DOHH2 (cell line): ENCODE measurements at regions not wholly inside any gene's neighbourhood (a gene's known extent, or its start where the extent isn't known, plus 50 kb on each side); places are given as distances from the start of the nearest gene placed in this dataset.

Experiments
- H3F3A ChIP-seq: fragments of 200-600 bp; sonication (generic), shearing (Covaris generic); 2 replicates; pipeline ENCODE4 v1.6.0; 2016; ENCODE audit warnings: antibody characterized with exemption, mild to moderate bottlenecking; ENCODE audit not compliant: control insufficient read depth, insufficient read depth
- H3K27ac ChIP-seq: fragments of 200-600 bp; sonication (generic); 2 replicates; pipeline ENCODE4 v1.5.1; 2014; ENCODE audit warnings: low read depth, mild to moderate bottlenecking, low read length, moderate library complexity
- H3K27me3 ChIP-seq: fragments of 200-600 bp; sonication (generic); 2 replicates; pipeline ENCODE4 v1.6.1; 2014; ENCODE audit warnings: mild to moderate bottlenecking, low read length, mixed read lengths; ENCODE audit not compliant: control insufficient read depth
- H3K36me3 ChIP-seq: fragments of 200-600 bp; sonication (generic); 2 replicates; pipeline ENCODE4 v1.6.1; 2014; ENCODE audit warnings: mild to moderate bottlenecking, low read length, moderate library complexity, mixed read lengths; ENCODE audit not compliant: control insufficient read depth
- H3K4me1 ChIP-seq: fragments of 200-600 bp; sonication (generic); 2 replicates; pipeline ENCODE4 v1.6.1; 2014; ENCODE audit warnings: mild to moderate bottlenecking, low read length, mixed read lengths; ENCODE audit not compliant: control insufficient read depth
- H3K4me2 ChIP-seq: fragments of 200-600 bp; sonication (generic); 2 replicates; pipeline ENCODE4 v1.6.0; 2014; ENCODE audit warnings: mild to moderate bottlenecking, low read length, moderate library complexity
- H3K4me3 ChIP-seq: fragments of 200-600 bp; sonication (generic); 2 replicates; pipeline ENCODE4 v1.5.1; 2014; ENCODE audit warnings: mild to moderate bottlenecking, low read length, mixed read lengths
- H3K79me2 ChIP-seq: fragments of 200-600 bp; sonication (generic); 2 replicates; pipeline ENCODE4 v1.6.1; 2014; ENCODE audit warnings: mild to moderate bottlenecking, low read length, mixed read lengths; ENCODE audit not compliant: control insufficient read depth
- H3K9me2 ChIP-seq: fragments of 200-600 bp; sonication (generic); replicated peaks from 2 replicates; pipeline ENCODE4 v1.6.1; 2014; ENCODE audit warnings: mild to moderate bottlenecking, low read length, mixed read lengths; ENCODE audit not compliant: control insufficient read depth
- H3K9me3 ChIP-seq: fragments of 200-600 bp; sonication (generic); 2 replicates; pipeline ENCODE4 v1.6.1; 2014; ENCODE audit warnings: antibody characterized with exemption, low read length, mixed read lengths; ENCODE audit not compliant: control insufficient read depth, insufficient read depth
- H4K20me1 ChIP-seq: fragments of 200-600 bp; sonication (generic); 2 replicates; pipeline ENCODE4 v1.6.0; 2014; ENCODE audit warnings: low read depth, mild to moderate bottlenecking, antibody characterized with exemption, low read length, moderate library complexity; ENCODE audit not compliant: control insufficient read depth, insufficient read depth
- CTCF ChIP-seq: fragments of 200-600 bp; sonication (generic); IDR thresholded peaks from one replicate; pipeline ENCODE4 v1.5.1; 2014; ENCODE audit warnings: antibody characterized with exemption, mild to moderate bottlenecking, low read depth, low read length; ENCODE audit not compliant: poor library complexity, severe bottlenecking
- EZH2phosphoT487 ChIP-seq: fragments of 200-600 bp; sonication (generic); IDR thresholded peaks from 2 replicates; pipeline ENCODE4 v1.6.1; 2017; ENCODE audit warnings: borderline replicate concordance, mild to moderate bottlenecking, antibody characterized with exemption, low read length, moderate library complexity, mixed read lengths

GRCh38 chrX:55167124-55167803 lies 52.9 kb upstream of the PAGE5 start:
- no peaks in the 10 kb centered on the region for H3K36me3 ChIP-seq
- no peak overlapping the region for H3K27ac ChIP-seq
- no peaks in the 10 kb centered on the region for H3K27me3 ChIP-seq
- peaks cover 40% of the 10 kb centered on the region for H3K4me1 ChIP-seq
- H3K4me3 ChIP-seq, result no peak overlapping the region
- no peaks in the 10 kb centered on the region for H4K20me1 ChIP-seq
- H3K79me2 ChIP-seq, result no peaks in the 10 kb centered on the region
- H3K9me2 ChIP-seq, result no peaks in the 10 kb centered on the region
- H3K9me3 ChIP-seq, result no peaks in the 10 kb centered on the region
- TF ChIP-seq CTCF, result no peak
- no peak for TF ChIP-seq EZH2phosphoT487
- no peaks in the 10 kb centered on the region for H3F3A ChIP-seq
- H3K4me2 ChIP-seq, result no peak overlapping the region

- H3K27ac ChIP-seq, result no peak overlapping the region
- H3K27me3 ChIP-seq, result no peaks in the 10 kb centered on the region
- no peaks in the 10 kb centered on the region for H4K20me1 ChIP-seq
- no peak overlapping the region for H3K4me2 ChIP-seq
- H3K4me1 ChIP-seq, result peaks cover 40% of the 10 kb centered on the region
- no peaks in the 10 kb centered on the region for H3K9me3 ChIP-seq
- no peak for TF ChIP-seq CTCF
- TF ChIP-seq EZH2phosphoT487, result no peak
- no peaks in the 10 kb centered on the region for H3K9me2 ChIP-seq
- no peak overlapping the region for H3K4me3 ChIP-seq
- H3F3A ChIP-seq, result no peaks in the 10 kb centered on the region
- H3K36me3 ChIP-seq, result no peaks in the 10 kb centered on the region
- H3K79me2 ChIP-seq, result no peaks in the 10 kb centered on the region
Observed at GRCh38 chrX:55167901-55168300, 52.2 kb upstream of the PAGE5 start.

DNA sequence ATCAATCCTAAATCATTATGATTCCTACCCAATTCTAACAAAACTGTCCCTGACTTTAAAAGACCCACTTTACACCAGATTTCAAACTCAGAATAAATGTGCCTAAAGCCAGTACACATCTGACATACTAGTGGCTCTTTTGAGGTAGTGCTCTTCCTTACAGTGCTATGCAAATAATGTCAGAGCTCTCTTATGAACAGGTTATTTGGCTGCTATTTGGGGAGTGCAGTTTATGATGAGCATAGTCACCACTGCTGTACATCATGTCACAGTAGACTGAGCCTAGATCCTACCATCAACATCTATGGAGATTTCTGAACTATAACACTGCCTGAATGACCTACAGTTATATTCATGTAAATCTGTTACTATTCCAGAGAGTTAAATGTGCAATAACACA lies 50.4 kb upstream of the PAGE5 start:
- Histone ChIP-seq H3K36me3 (no peaks in the 10 kb centered on the region), H3F3A (no peaks in the 10 kb centered on the region), H3K79me2 (no peaks in the 10 kb centered on the region), H4K20me1 (no peaks in the 10 kb centered on the region), H3K4me1 (peaks cover 40% of the 10 kb centered on the region), H3K27ac (peak overlapping the region; percentile 83), H3K4me3 (peak overlapping the region; percentile 52), H3K27me3 (no peaks in the 10 kb centered on the region), H3K9me3 (no peaks in the 10 kb centered on the region), H3K9me2 (no peaks in the 10 kb centered on the region), H3K4me2 (peak overlapping the region; percentile 65)
- TF ChIP-seq CTCF (no peak), EZH2phosphoT487 (no peak)
